ENCODE measurements at regions not wholly inside any gene's neighbourhood (a gene's known extent, or its start where the extent isn't known, plus 50 kb on each side); places are given as distances from the start of the nearest gene placed in this dataset.

GRCh38 chr1:4932311-4933030 lies 278.1 kb downstream of the AJAP1 start:
- no peak overlapping the region for H3K4me3 ChIP-seq (ENCODE audit: low read length)
- DNase-seq (ENCODE audit: low read depth, low spot score) = no peak

- H3K4me3 ChIP-seq (ENCODE audit: low read length) = no peak overlapping the region
- no peak for DNase-seq (ENCODE audit: low read depth, low spot score)
Measured at GRCh38 chr1:4931486-4931885, 277.1 kb downstream of the AJAP1 start.

- no peak overlapping the region for H3K4me3 ChIP-seq (ENCODE audit: low read length)
- no peak for DNase-seq (ENCODE audit: low read depth, low spot score)
Measured at GRCh38 chr1:4928186-4928585, 273.8 kb downstream of the AJAP1 start.

- no peak overlapping the region for H3K4me3 ChIP-seq (ENCODE audit: low read length)
- DNase-seq (ENCODE audit: low read depth, low spot score) = no peak
Measured at GRCh38 chr1:4924356-4924755, 269.9 kb downstream of the AJAP1 start.

- no peak for DNase-seq (ENCODE audit: low read depth, low spot score)
Measured at GRCh38 chr1:4916610-4917009, 262.2 kb downstream of the AJAP1 start.

GRCh38 chr1:4915154-4915553 lies 260.7 kb downstream of the AJAP1 start:
- DNase-seq (ENCODE audit: low read depth, low spot score) = no peak
- H3K4me3 ChIP-seq (ENCODE audit: low read length) = no peak overlapping the region

More at GRCh38 chr1:4916610-4917009, 262.2 kb downstream of the AJAP1 start:
- no peak overlapping the region for H3K4me3 ChIP-seq (ENCODE audit: low read length)

GRCh38 chr1:4908486-4908885 lies 254.1 kb downstream of the AJAP1 start:
- DNase-seq (ENCODE audit: low read depth, low spot score) = no peak
- no peak overlapping the region for H3K4me3 ChIP-seq (ENCODE audit: low read length)

GRCh38 chr1:4894566-4894965 lies 240.2 kb downstream of the AJAP1 start:
- DNase-seq (ENCODE audit: low read depth, low spot score) = no peak
- no peak overlapping the region for H3K4me3 ChIP-seq (ENCODE audit: low read length)

- DNase-seq (ENCODE audit: low read depth, low spot score) = no peak
- no peak overlapping the region for H3K4me3 ChIP-seq (ENCODE audit: low read length)
Measured at GRCh38 chr1:4880626-4881025, 226.2 kb downstream of the AJAP1 start.

GRCh38 chr1:4877426-4877825 lies 223.0 kb downstream of the AJAP1 start:
- no peak overlapping the region for H3K4me3 ChIP-seq (ENCODE audit: low read length)
- DNase-seq (ENCODE audit: low read depth, low spot score) = no peak

- DNase-seq (ENCODE audit: low read depth, low spot score) = no peak
- H3K4me3 ChIP-seq (ENCODE audit: low read length) = no peak overlapping the region
Measured at GRCh38 chr1:4871373-4871772, 217.0 kb downstream of the AJAP1 start.

- no peak overlapping the region for H3K4me3 ChIP-seq (ENCODE audit: low read length)
- no peak for DNase-seq (ENCODE audit: low read depth, low spot score)
Measured at GRCh38 chr1:4868521-4868920, 214.1 kb downstream of the AJAP1 start.

GRCh38 chr1:4856396-4856795 lies 202.0 kb downstream of the AJAP1 start:
- DNase-seq (ENCODE audit: low read depth, low spot score) = no peak
- H3K4me3 ChIP-seq (ENCODE audit: low read length) = no peak overlapping the region

GRCh38 chr1:4854367-4854766 lies 200.0 kb downstream of the AJAP1 start:
- no peak overlapping the region for H3K4me3 ChIP-seq (ENCODE audit: low read length)
- DNase-seq (ENCODE audit: low read depth, low spot score) = no peak

- no peak for DNase-seq (ENCODE audit: low read depth, low spot score)
- H3K4me3 ChIP-seq (ENCODE audit: low read length) = no peak overlapping the region
Measured at GRCh38 chr1:4853904-4854303, 199.5 kb downstream of the AJAP1 start.

- H3K4me3 ChIP-seq (ENCODE audit: low read length) = no peak overlapping the region
- no peak for DNase-seq (ENCODE audit: low read depth, low spot score)
Measured at GRCh38 chr1:4851385-4852065, 197.1 kb downstream of the AJAP1 start.

- DNase-seq (ENCODE audit: low read depth, low spot score) = no peak
Measured at GRCh38 chr1:4848431-4848830, 194.0 kb downstream of the AJAP1 start.

GRCh38 chr1:4847711-4848110 lies 193.3 kb downstream of the AJAP1 start:
- no peak for DNase-seq (ENCODE audit: low read depth, low spot score)
- H3K4me3 ChIP-seq (ENCODE audit: low read length) = no peak overlapping the region

More at GRCh38 chr1:4848431-4848830, 194.0 kb downstream of the AJAP1 start:
- no peak overlapping the region for H3K4me3 ChIP-seq (ENCODE audit: low read length)
